ENCODE measurements at regions not wholly inside any gene's neighbourhood (a gene's known extent, or its start where the extent isn't known, plus 50 kb on each side); places are given as distances from the start of the nearest gene placed in this dataset.

DNA sequence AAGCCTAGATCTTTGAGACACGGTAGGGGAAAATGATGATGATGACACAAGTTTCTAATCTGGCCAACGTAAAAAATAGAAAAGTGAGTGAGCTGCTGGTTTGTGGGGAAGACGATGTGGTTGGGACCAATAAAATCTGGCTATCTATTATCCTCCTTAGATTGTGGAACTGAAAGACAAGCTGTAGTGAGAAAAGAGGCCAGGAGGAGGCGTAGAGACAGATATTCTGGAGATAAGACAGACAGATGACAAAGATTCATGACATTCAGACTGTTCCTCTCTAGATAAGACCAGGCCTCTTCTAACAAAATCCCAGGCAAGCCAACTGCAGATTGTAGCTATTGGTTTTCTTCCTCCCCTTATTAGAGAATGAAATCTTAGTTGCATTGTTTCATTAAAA is 376.3 kb upstream of the UBE2E3 start:
- H3K4me1 Mint-ChIP-seq (ENCODE audit: insufficient read depth, unreplicated experiment) = no peaks in the 10 kb centered on the region
- DNase-seq (ENCODE audit: unreplicated experiment) = peak; percentile 48
- H3K9me3 Mint-ChIP-seq (ENCODE audit: unreplicated experiment) = no peaks in the 10 kb centered on the region
- no peak overlapping the region for H3K4me3 Mint-ChIP-seq (ENCODE audit: unreplicated experiment)
- no TSS peak for BruUV-seq (replicated peaks)
- no peaks in the 10 kb centered on the region for H3K36me3 Mint-ChIP-seq (ENCODE audit: insufficient read depth, unreplicated experiment)
- no peaks in the 10 kb centered on the region for H3K27me3 Mint-ChIP-seq (ENCODE audit: insufficient read depth, unreplicated experiment)
- no peak overlapping the region for H3K27ac Mint-ChIP-seq (ENCODE audit: low read depth, unreplicated experiment)
- TF ChIP-seq, protein P1, sequence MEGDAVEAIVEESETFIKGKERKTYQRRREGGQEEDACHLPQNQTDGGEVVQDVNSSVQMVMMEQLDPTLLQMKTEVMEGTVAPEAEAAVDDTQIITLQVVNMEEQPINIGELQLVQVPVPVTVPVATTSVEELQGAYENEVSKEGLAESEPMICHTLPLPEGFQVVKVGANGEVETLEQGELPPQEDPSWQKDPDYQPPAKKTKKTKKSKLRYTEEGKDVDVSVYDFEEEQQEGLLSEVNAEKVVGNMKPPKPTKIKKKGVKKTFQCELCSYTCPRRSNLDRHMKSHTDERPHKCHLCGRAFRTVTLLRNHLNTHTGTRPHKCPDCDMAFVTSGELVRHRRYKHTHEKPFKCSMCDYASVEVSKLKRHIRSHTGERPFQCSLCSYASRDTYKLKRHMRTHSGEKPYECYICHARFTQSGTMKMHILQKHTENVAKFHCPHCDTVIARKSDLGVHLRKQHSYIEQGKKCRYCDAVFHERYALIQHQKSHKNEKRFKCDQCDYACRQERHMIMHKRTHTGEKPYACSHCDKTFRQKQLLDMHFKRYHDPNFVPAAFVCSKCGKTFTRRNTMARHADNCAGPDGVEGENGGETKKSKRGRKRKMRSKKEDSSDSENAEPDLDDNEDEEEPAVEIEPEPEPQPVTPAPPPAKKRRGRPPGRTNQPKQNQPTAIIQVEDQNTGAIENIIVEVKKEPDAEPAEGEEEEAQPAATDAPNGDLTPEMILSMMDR (IDR thresholded peaks at IDR 0.05; ENCODE audit: unreplicated experiment) = peak; percentile 21
- ChIA-PET CTCF (interaction anchor here (0.7 kb wide), 1 partner anchor 466 kb away, joined by 4 read pairs; no protein-coding TSS in a partner anchor), POLR2A (no interaction called here)
- intact Hi-C loops (cut with micrococcal nuclease) = loop anchor here (10.0 kb wide), 1 partner anchor 381 kb away; the partner anchor contains the start of gene UBE2E3

DNA sequence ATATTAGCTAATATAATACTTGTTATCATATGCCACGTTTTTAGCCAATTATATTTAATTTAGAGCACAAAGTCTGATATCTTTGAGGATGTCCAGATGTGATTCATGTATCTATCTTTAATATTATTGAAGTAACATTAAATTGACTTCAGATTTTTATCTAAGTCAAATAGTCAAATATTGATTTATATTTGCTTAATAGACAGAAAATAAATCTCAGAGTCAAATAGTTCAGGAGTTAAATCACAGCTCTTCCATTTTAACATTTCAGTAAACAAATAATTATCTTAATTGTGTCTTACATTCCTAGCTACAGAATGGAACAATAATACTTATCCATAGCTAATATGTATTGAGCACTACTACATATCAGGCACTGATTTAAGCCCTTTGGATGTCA is 379.4 kb upstream of the UBE2E3 start:
- TF ChIP-seq, protein P1 (IDR thresholded peaks at IDR 0.05; ENCODE audit: unreplicated experiment) = no peak
- POLR2A ChIA-PET = no interaction called here
- Mint-ChIP-seq H3K4me1 (ENCODE audit: insufficient read depth, unreplicated experiment) (no peaks in the 10 kb centered on the region), H3K36me3 (ENCODE audit: insufficient read depth, unreplicated experiment) (no peaks in the 10 kb centered on the region), H3K27me3 (ENCODE audit: insufficient read depth, unreplicated experiment) (no peaks in the 10 kb centered on the region), H3K4me3 (ENCODE audit: unreplicated experiment) (no peak overlapping the region), H3K27ac (ENCODE audit: low read depth, unreplicated experiment) (no peak overlapping the region), H3K9me3 (ENCODE audit: unreplicated experiment) (no peaks in the 10 kb centered on the region)
- intact Hi-C loops (cut with micrococcal nuclease) = loop anchor here (10.0 kb wide), 1 partner anchor 384 kb away; the partner anchor contains the start of gene UBE2E3
- CTCF ChIA-PET = interaction anchor here (0.6 to 1.0 kb wide), 4 partner anchors 22 to 1187 kb away, joined by 3 to 5 read pairs (median 4); no protein-coding TSS in a partner anchor
- DNase-seq (ENCODE audit: unreplicated experiment) = no peak
- no TSS peak for BruUV-seq (replicated peaks)

DNA sequence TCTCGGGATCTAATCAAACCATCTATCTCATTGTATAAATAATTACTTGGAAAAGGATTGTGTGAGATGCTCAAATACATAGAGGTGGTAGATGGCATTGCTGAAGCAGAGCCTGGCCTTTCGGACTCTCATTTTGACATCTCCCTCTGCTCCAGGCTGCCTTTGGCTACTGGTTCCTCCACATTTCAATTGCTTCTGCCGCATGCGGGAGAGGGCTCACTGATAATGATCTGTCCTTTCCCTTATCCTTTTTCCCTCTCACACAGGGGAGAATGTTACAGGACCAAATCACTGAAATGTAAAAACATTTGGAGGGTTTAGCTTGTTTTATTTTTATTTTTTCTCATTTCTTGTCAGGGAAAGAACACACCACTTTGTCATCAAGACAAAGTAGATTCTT is 380.6 kb upstream of the UBE2E3 start:
- H3K9me3 Mint-ChIP-seq (ENCODE audit: unreplicated experiment) = no peaks in the 10 kb centered on the region
- no TSS peak for BruUV-seq (replicated peaks)
- H3K4me1 Mint-ChIP-seq (ENCODE audit: insufficient read depth, unreplicated experiment) = no peaks in the 10 kb centered on the region
- H3K27me3 Mint-ChIP-seq (ENCODE audit: insufficient read depth, unreplicated experiment) = no peaks in the 10 kb centered on the region
- no peak overlapping the region for H3K27ac Mint-ChIP-seq (ENCODE audit: low read depth, unreplicated experiment)
- TF ChIP-seq, protein P1 (IDR thresholded peaks at IDR 0.05; ENCODE audit: unreplicated experiment) = no peak
- DNase-seq (ENCODE audit: unreplicated experiment) = no peak
- no peak overlapping the region for H3K4me3 Mint-ChIP-seq (ENCODE audit: unreplicated experiment)
- ChIA-PET CTCF (interaction anchor here (0.6 kb wide), 1 partner anchor 49 kb away, joined by 4 read pairs; no protein-coding TSS in a partner anchor), POLR2A (no interaction called here)
- intact Hi-C loops (cut with micrococcal nuclease) = loop anchor here (10.0 kb wide), 1 partner anchor 385 kb away; the partner anchor contains the start of gene UBE2E3
- no peaks in the 10 kb centered on the region for H3K36me3 Mint-ChIP-seq (ENCODE audit: insufficient read depth, unreplicated experiment)

DNA sequence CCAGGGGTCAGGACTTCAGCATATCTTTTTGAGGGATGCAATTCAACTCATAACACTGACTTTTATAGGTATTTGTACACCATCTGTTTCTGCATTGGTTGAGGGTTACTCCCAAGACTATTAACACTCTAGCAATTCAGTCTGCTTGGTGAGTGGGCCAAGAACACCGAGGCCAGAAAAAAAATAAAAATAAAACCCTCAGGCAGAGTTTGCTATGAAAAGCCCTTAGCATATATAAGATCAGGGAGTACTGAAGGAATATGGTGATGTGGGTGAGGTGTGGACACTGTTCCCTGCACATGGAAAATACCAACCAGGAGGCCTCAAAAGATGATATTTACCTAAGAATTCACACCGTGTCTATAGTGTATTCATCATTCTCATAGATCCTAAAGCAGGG is 383.2 kb upstream of the UBE2E3 start:
- DNase-seq (ENCODE audit: unreplicated experiment) = no peak
- H3K27ac Mint-ChIP-seq (ENCODE audit: low read depth, unreplicated experiment) = no peak overlapping the region
- intact Hi-C loops (cut with micrococcal nuclease) = no loop called here
- H3K4me1 Mint-ChIP-seq (ENCODE audit: insufficient read depth, unreplicated experiment) = no peaks in the 10 kb centered on the region
- no peak overlapping the region for H3K4me3 Mint-ChIP-seq (ENCODE audit: unreplicated experiment)
- CTCF ChIA-PET = no interaction called here
- no peaks in the 10 kb centered on the region for H3K27me3 Mint-ChIP-seq (ENCODE audit: insufficient read depth, unreplicated experiment)
- H3K9me3 Mint-ChIP-seq (ENCODE audit: unreplicated experiment) = no peaks in the 10 kb centered on the region
- POLR2A ChIA-PET = no interaction called here
- no peaks in the 10 kb centered on the region for H3K36me3 Mint-ChIP-seq (ENCODE audit: insufficient read depth, unreplicated experiment)
- no TSS peak for BruUV-seq (replicated peaks)
- TF ChIP-seq, protein P1 (IDR thresholded peaks at IDR 0.05; ENCODE audit: unreplicated experiment) = no peak
